Fibroblast of skin of scalp (primary cell): ENCODE measurements at regions not wholly inside any gene's neighbourhood (a gene's known extent, or its start where the extent isn't known, plus 50 kb on each side); places are given as distances from the start of the nearest gene placed in this dataset.
A peak's percentile ranks its signal among the peaks of the same experiment; 100 is the strongest.

ENCODE experiments used
- DNase-seq: peaks from one replicate; pipeline ENCODE4 v3.0.0-alpha.2; 2013

DNA sequence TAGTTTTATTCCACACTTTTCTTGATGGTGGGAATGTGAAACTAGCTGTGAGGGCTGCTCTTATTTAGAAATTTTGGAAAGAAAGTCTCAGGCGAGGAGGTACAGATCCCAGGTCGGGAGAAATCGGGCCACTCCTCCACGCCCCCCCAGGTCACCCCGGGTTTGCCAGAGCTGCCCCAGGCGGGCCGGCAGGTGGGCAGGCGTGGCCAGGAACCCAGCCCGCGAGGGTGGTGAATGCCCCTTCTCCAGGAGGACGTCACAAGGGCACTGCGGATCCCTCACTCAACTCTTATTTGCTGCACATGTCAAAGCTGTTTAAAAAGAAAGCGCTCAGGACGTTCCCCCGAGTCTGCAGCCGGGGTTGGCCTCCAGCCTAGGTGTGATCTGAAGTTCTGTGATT, 60.5 kb upstream of the SLCO4A1 start:
- no peak for DNase-seq

- no peak for DNase-seq
These were observed 58.8 kb upstream of the SLCO4A1 start for GRCh38 chr20:62583424-62583920.

DNA sequence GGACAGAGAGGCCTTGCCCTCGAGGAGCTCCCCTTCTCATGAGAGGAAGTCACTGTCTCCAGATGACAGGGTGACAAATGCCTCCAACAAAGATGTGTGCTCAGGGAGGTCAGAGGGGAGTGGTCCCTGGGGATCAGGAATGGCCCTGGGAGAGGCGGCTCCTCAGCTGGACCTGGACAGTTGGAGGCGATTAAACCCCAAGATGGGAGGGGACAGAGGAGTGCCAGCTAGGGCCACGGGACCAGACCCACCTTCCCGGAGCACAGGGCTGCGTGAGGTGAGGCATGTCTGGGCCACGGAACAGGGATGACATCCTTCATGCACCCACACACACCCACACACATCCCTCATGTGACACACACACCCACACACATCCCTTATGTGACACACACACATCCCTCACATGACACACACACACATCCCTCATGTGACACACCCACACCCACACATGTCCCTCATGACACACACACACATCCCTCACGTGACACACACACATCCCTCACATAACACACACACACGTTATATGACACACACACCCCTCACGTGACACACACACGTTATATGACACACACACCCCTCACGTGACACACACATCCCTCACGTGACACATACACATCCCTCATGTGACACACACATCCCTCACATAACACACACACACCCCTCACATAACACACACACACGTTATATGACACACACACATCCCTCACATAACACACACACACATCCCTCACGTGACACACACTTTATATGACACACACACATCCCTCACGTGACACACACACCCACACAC, 57.4 kb upstream of the SLCO4A1 start:
- DNase-seq: no peak

DNA sequence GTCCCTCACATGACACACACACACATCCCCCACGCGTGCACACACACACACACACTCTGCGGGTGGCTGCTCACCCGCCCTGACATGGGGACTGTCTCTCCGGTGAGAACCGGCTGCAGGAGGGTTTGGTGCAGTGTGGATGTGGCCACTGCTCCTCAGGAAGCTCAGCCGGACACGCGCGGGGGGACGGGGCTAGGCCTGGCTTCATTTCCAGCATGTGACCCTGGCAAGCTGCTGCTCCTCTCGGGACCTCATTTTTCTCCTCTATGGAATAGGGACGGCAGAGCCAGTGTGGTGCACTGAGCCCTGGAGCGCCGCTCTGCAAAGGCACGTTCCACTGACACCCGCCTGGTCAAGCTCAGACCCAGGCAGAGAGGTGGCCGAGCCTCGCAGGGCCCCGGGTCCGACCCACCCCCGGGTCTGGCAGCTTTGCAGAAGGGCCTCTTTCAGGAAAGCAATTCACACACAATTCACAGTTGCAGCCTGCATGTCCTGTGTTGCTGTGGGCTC, 56.8 kb upstream of the SLCO4A1 start:
- DNase-seq: no peak

- DNase-seq: no peak
These were observed 55.5 kb upstream of the SLCO4A1 start for GRCh38 chr20:62586799-62587198.

- peak; percentile 11 for DNase-seq
These were observed 54.4 kb upstream of the SLCO4A1 start for GRCh38 chr20:62587757-62588402.

DNA sequence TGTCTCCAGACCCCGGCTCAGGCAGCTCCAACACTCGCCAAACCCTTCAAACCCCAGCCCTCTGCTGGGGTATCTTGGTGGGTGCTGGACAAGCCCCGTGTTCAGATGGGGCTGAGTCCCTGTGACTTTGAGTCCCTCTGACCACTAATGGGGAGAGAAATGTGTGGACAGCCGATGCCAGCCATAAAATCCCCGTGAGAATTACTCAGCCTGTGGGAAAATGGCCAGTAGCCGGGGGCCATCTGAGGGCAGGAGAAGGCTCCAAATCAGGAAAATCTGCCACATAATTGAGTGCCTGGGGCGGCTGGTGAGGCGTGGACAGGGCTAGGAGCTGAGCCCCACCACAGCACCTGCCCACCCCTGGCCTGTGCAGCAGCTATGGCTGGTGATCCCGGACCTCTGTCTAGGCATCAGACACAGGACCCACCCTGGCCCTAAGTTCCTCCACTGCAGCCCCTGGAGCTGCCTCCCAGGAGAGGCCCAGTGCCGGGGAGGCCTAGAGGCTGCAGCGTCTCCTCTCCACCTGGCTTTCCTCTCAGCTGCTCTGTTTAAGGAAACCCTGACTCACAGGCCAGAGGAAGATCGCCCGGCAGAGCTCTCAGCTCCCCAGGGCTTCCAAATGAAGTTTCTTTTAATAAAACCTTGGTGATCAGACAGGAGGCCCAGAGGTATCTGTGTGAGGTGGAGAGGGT, 53.7 kb upstream of the SLCO4A1 start:
- DNase-seq: no peak

DNA sequence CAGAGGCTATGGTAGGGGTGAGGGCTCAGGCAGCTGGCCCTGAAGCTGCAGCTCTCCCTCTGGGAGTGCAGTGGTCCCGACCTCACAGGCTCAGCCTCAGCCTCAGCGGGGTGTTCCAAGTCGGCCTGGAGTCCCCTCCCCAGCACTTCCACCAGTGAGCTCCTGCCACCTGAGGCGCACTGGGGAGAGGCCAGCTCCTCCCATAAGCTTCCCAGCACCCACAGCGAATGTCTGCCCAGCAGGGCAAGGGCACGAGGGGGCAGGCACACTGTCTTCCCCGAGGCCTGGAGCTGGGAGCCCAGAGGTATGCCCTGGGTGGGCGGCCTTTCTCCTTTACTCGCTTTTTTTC, 53.2 kb upstream of the SLCO4A1 start:
- no peak for DNase-seq

GRCh38 chr20:62589720-62590119, 52.6 kb upstream of the SLCO4A1 start:
- DNase-seq: no peak

GRCh38 chr20:62590309-62591121, 51.8 kb upstream of the SLCO4A1 start:
- no peak for DNase-seq

GRCh38 chr20:62591122-62591468, 51.2 kb upstream of the SLCO4A1 start:
- DNase-seq: no peak

DNA sequence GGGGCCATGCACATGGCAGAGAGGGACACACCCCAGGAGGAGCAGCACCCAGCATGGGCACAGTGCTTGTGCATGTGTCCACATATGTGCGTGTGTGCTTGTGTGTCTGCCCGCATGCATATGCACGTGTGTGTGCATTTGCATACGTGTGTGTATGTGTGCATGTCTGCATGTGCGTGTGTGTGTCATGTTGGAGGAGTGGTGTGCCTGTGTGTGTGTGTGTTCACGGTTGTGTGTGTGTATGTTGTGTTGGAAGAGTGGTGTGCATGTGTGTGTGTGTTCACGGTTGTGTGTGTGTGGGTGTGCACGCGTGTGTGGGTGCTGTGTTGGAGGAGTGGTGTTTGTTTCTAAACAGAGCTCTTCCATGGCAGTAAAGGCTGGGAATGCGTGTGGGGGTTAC, 50.7 kb upstream of the SLCO4A1 start:
- DNase-seq: no peak
